Cerebellar nuclear complex (tissue), 1 donor: ENCODE measurements at regions not wholly inside any gene's neighbourhood (a gene's known extent, or its start where the extent isn't known, plus 50 kb on each side); places are given as distances from the start of the nearest gene placed in this dataset.

Source experiments
- DNase-seq, 2 experiments: peaks; one replicate each; lab custom pipeline; 2025; lab: John Stamatoyannopoulos, UW

- no peak for DNase-seq
Measured at GRCh38 chr10:78774999-78775711, 293.6 kb upstream of the ZMIZ1 start.

- DNase-seq, result no peak
Measured at GRCh38 chr10:78775891-78776290, 292.9 kb upstream of the ZMIZ1 start.

- DNase-seq, result no peak
Measured at GRCh38 chr10:78776756-78777155, 292.0 kb upstream of the ZMIZ1 start.

GRCh38 chr10:78777466-78777865 lies 291.3 kb upstream of the ZMIZ1 start:
- no peak for DNase-seq

GRCh38 chr10:78777867-78778266 lies 290.9 kb upstream of the ZMIZ1 start:
- DNase-seq, result no peak

GRCh38 chr10:78778444-78779338 lies 290.1 kb upstream of the ZMIZ1 start:
- DNase-seq, result no peak

- no peak for DNase-seq
Measured at GRCh38 chr10:78779339-78779955, 289.3 kb upstream of the ZMIZ1 start.

- DNase-seq, result no peak
Measured at GRCh38 chr10:78780551-78780961, 288.2 kb upstream of the ZMIZ1 start.

GRCh38 chr10:78781251-78781913 lies 287.4 kb upstream of the ZMIZ1 start:
- no peak for DNase-seq

- DNase-seq, result no peak
Measured at GRCh38 chr10:78781991-78782390, 286.8 kb upstream of the ZMIZ1 start.

- DNase-seq, result no peak
Measured at GRCh38 chr10:78782441-78782840, 286.3 kb upstream of the ZMIZ1 start.

GRCh38 chr10:78783753-78784152 lies 285.0 kb upstream of the ZMIZ1 start:
- DNase-seq, result no peak

GRCh38 chr10:78784546-78784945 lies 284.2 kb upstream of the ZMIZ1 start:
- no peak for DNase-seq

GRCh38 chr10:78785066-78785465 lies 283.7 kb upstream of the ZMIZ1 start:
- no peak for DNase-seq

GRCh38 chr10:78785991-78786390 lies 282.8 kb upstream of the ZMIZ1 start:
- DNase-seq, result no peak

- no peak for DNase-seq
Measured at GRCh38 chr10:78787125-78787524, 281.6 kb upstream of the ZMIZ1 start.

- DNase-seq, result no peak
Measured at GRCh38 chr10:78794736-78795455, 273.9 kb upstream of the ZMIZ1 start.

- no peak for DNase-seq
Measured at GRCh38 chr10:78798976-78799730, 269.6 kb upstream of the ZMIZ1 start.

- DNase-seq, result no peak
Measured at GRCh38 chr10:78800006-78800405, 268.8 kb upstream of the ZMIZ1 start.

- no peak for DNase-seq
Measured at GRCh38 chr10:78800535-78801320, 268.0 kb upstream of the ZMIZ1 start.
